HepG2 (cell line): ENCODE measurements at regions not wholly inside any gene's neighbourhood (a gene's known extent, or its start where the extent isn't known, plus 50 kb on each side); places are given as distances from the start of the nearest gene placed in this dataset.

Experiments
- FOSL1 ChIP-seq: sonication (generic); formaldehyde crosslinking; IDR thresholded peaks from 2 replicates; pipeline ENCODE4 v1.9.0; 2021; ENCODE audit warnings: missing genetic modification reagents, borderline replicate concordance
- MTF1 ChIP-seq: sonication (generic); formaldehyde crosslinking; IDR thresholded peaks from 2 replicates; pipeline ENCODE4 v1.5.0; 2020; ENCODE audit warnings: missing genetic modification reagents
- PPARG ChIP-seq: conservative IDR thresholded peaks from 2 replicates; pipeline ENCODE4 v1.6.1; 2016; ENCODE audit warnings: missing biosample characterization, missing genetic modification reagents
- SNAI1 ChIP-seq: sonication (generic); formaldehyde crosslinking; IDR thresholded peaks from 2 replicates; pipeline ENCODE4 v1.5.0; 2020; ENCODE audit warnings: mild to moderate bottlenecking, missing genetic modification reagents, borderline replicate concordance
- SP140L ChIP-seq: sonication (generic); formaldehyde crosslinking; IDR thresholded peaks from 2 replicates; pipeline ENCODE4 v1.4.0; 2020; ENCODE audit warnings: missing genetic modification reagents, borderline replicate concordance
- TFE3 ChIP-seq: IDR thresholded peaks from 2 replicates; pipeline ENCODE4 v1.6.1; 2016
- ZNF280B ChIP-seq: sonication (generic); formaldehyde crosslinking; IDR thresholded peaks from 2 replicates; pipeline ENCODE4 v1.5.0; 2020; ENCODE audit warnings: missing genetic modification reagents, mild to moderate bottlenecking, borderline replicate concordance
- ZNF619 ChIP-seq: sonication (generic); formaldehyde crosslinking; IDR thresholded peaks from 2 replicates; pipeline ENCODE4 v1.4.0; 2020; ENCODE audit warnings: mild to moderate bottlenecking, missing genetic modification reagents
- ZNF788 ChIP-seq: sonication (generic); formaldehyde crosslinking; IDR thresholded peaks from 2 replicates; pipeline ENCODE4 v1.5.0; 2020; ENCODE audit warnings: mild to moderate bottlenecking, missing genetic modification reagents, borderline replicate concordance

- TF ChIP-seq SP140L (CRISPR knock-in tag) (no peak), TFE3 (CRISPR knock-in tag) (peak; percentile 89), FOSL1 (CRISPR knock-in tag) (peak; percentile 15; the same call in 1 of the 2 replicates), MTF1 (CRISPR knock-in tag) (no peak), ZNF788 (CRISPR knock-in tag) (peak; percentile 99), PPARG (CRISPR knock-in tag) (peak; percentile 69), ZNF280B (CRISPR knock-in tag) (peak; percentile 59; the same call in 1 of the 2 replicates), ZNF619 (CRISPR knock-in tag) (0 out of 2 replicates have a peak, but pooled peaks have one; percentile 61), SNAI1 (peak; percentile 75; the same call in 1 of the 2 replicates)
- TF ChIP-seq, all 625 proteins: peak for 359
These were observed 63.5 kb downstream of the C9orf50 start (continued) for GRCh38 chr9:129557192-129558036.
